GM12875 (cell line): ENCODE measurements at regions not wholly inside any gene's neighbourhood (a gene's known extent, or its start where the extent isn't known, plus 50 kb on each side); places are given as distances from the start of the nearest gene placed in this dataset.
"Not testable (repeated sequence)": the region's sequence is repeated elsewhere in the genome, so short reads cannot be mapped to it uniquely, and the experiment has no call there.

Source experiments
- H3K4me3 ChIP-seq: one replicate; pipeline ENCODE4 v1.5.1; 2011; ENCODE audit warnings: low read depth, low read length, control low read depth
- CTCF ChIP-seq: IDR thresholded peaks from 2 replicates; pipeline ENCODE4 v1.5.1; 2011; ENCODE audit warnings: low read depth, mild to moderate bottlenecking, control low read depth, inconsistent platforms, low read length, moderate library complexity, borderline replicate concordance; ENCODE audit not compliant: insufficient read depth

- TF ChIP-seq CTCF = no peak
Observed at GRCh38 chr5:79893485-79893884, 97.6 kb downstream of the MTX3 start.

GRCh38 chr5:79890930-79891249, 100.2 kb downstream of the MTX3 start:
- TF ChIP-seq CTCF = no peak
- no peak overlapping the region for H3K4me3 ChIP-seq

More at GRCh38 chr5:79893485-79893884, 97.6 kb downstream of the MTX3 start:
- no peak overlapping the region for H3K4me3 ChIP-seq

GRCh38 chr5:79890119-79890929, 100.7 kb downstream of the MTX3 start:
- no peak for TF ChIP-seq CTCF
- no peak overlapping the region for H3K4me3 ChIP-seq

GRCh38 chr5:79888643-79889042, 102.4 kb downstream of the MTX3 start:
- no peak for TF ChIP-seq CTCF
- H3K4me3 ChIP-seq = no peak overlapping the region

- H3K4me3 ChIP-seq = no peak overlapping the region
- no peak for TF ChIP-seq CTCF
Observed at GRCh38 chr5:79886925-79887655, 104.0 kb downstream of the MTX3 start.

GRCh38 chr5:79886456-79886855, 104.6 kb downstream of the MTX3 start:
- no peak overlapping the region for H3K4me3 ChIP-seq

GRCh38 chr5:79879880-79880279, 111.2 kb downstream of the MTX3 start:
- H3K4me3 ChIP-seq = not testable (repeated sequence)

More at GRCh38 chr5:79886456-79886855, 104.6 kb downstream of the MTX3 start:
- no peak for TF ChIP-seq CTCF
